ENCODE measurements at regions not wholly inside any gene's neighbourhood (a gene's known extent, or its start where the extent isn't known, plus 50 kb on each side); places are given as distances from the start of the nearest gene placed in this dataset.

DNA sequence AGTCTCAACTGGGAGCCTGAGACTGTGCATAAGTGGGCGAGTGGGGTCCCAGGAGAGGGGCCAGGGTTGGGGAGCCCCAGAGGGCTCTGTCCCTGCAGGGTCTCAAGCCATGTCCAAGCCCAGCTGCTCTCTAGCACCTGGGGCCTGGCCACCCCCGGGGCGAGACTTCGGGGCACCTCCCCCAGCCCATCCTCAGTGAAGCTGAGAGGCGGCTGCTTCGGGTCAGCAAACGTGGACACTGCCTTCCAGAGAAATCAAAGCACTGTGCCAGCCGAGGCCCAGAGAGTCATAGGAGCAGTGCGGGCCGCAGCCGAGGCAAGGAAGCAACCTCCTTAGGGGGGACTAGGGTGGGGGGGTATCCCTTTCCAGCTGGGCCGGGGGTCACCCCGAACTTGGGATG is 77.5 kb downstream of the ENGASE start:
- TF ChIP-seq CTCF (IDR thresholded peaks at IDR 0.05) (no peak), POLR2A (IDR thresholded peaks at IDR 0.05) (no peak)

Data from uterus (tissue), 2 donors.